ENCODE measurements at regions not wholly inside any gene's neighbourhood (a gene's known extent, or its start where the extent isn't known, plus 50 kb on each side); places are given as distances from the start of the nearest gene placed in this dataset.

DNA sequence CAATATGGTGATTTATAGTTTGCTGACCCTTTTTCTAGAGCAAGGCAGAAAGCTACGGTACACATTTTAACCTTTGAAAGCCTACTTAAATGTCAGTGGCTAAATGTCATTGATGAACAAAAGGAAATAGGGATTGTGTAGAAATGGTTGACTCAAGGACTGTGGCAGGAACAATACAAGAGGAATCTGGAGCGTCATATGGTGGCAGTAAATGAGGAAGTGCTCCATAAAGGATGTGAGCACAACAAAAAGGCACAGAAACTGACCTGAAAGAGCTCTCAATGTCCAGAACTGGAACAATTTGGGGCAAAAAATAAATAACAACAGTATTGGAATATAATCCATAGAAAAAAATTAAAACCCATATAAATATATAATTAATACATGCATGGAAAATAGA lies 443.9 kb upstream of the VRK2 start:
- in situ Hi-C loops (cut with HindIII; ENCODE audit: extremely low pct_ligation_motif_present, low pct_unique_long_range_greater_than_20kb) = no loop called here
- 15% methylated on average over 2 of the region's 2 CpGs for WGBS (ENCODE audit: low lambda C conversion rate)
- no peaks in the 10 kb centered on the region for H3K27me3 ChIP-seq (ENCODE audit: control insufficient read depth in 1 of 2, insufficient read depth in 2 of 2, low read length in 2 of 2)
- POLR2A ChIA-PET = no interaction called here
- intact Hi-C loops (cut with micrococcal nuclease; ENCODE audit: unreplicated experiment) = no loop called here
- H2AFZ ChIP-seq (ENCODE audit: low read length) = no peak overlapping the region
- H3K4me1 ChIP-seq (ENCODE audit: insufficient read depth, low read length) = no peaks in the 10 kb centered on the region
- no peak for ATAC-seq
- no peaks in the 10 kb centered on the region for H3K9me3 ChIP-seq (ENCODE audit: low read length)
- DNase-seq (ENCODE audit: low spot score) = no peak
- CTCF ChIA-PET (ENCODE audit: low intra/inter-chr PET ratio, low total read pairs) = no interaction called here
- BruUV-seq (replicated peaks) = no TSS peak
- H3K27ac ChIP-seq (ENCODE audit: extremely low read length, insufficient read depth, low read length) = no peak overlapping the region
- no peaks in the 10 kb centered on the region for H3K79me2 ChIP-seq (ENCODE audit: insufficient read depth, low read length)
- H4K20me1 ChIP-seq (ENCODE audit: insufficient read depth, low read length) = no peaks in the 10 kb centered on the region
- FAIRE-seq = no peak
- H3K9ac ChIP-seq (ENCODE audit: insufficient read depth, low read depth, low read length) = no peak overlapping the region
- no peaks in the 10 kb centered on the region for H3K36me3 ChIP-seq (replicated peaks in 1 of 2; ENCODE audit: control insufficient read depth in 1 of 2, insufficient read depth in 2 of 2, low read length in 2 of 2)
- H3K4me3 ChIP-seq (replicated peaks in 1 of 3; ENCODE audit: insufficient read depth in 1 of 3, low read depth in 2 of 3, low read length in 3 of 3) = no peak overlapping the region
- no peak overlapping the region for H3K4me2 ChIP-seq (ENCODE audit: low read depth, low read length)
- TF ChIP-seq ZNF441 (CRISPR knock-in tag; IDR thresholded peaks at IDR 0.05; ENCODE audit: borderline replicate concordance) (no peak), XRCC5 (optimal IDR thresholded peaks at IDR 0.05; ENCODE audit: low read length) (no peak), SIN3B (IDR thresholded peaks at IDR 0.05; ENCODE audit: low read length) (no peak), CHCHD3 (CRISPR knock-in tag; IDR thresholded peaks at IDR 0.05) (no peak), MTA3 (CRISPR knock-in tag; IDR thresholded peaks at IDR 0.05) (no peak), ZBTB38 (CRISPR knock-in tag; IDR thresholded peaks at IDR 0.05) (no peak), HOXA3 (CRISPR knock-in tag; IDR thresholded peaks at IDR 0.05) (no peak), MED1 (CRISPR knock-in tag; IDR thresholded peaks at IDR 0.05) (no peak)
- TF ChIP-seq, protein P1, sequence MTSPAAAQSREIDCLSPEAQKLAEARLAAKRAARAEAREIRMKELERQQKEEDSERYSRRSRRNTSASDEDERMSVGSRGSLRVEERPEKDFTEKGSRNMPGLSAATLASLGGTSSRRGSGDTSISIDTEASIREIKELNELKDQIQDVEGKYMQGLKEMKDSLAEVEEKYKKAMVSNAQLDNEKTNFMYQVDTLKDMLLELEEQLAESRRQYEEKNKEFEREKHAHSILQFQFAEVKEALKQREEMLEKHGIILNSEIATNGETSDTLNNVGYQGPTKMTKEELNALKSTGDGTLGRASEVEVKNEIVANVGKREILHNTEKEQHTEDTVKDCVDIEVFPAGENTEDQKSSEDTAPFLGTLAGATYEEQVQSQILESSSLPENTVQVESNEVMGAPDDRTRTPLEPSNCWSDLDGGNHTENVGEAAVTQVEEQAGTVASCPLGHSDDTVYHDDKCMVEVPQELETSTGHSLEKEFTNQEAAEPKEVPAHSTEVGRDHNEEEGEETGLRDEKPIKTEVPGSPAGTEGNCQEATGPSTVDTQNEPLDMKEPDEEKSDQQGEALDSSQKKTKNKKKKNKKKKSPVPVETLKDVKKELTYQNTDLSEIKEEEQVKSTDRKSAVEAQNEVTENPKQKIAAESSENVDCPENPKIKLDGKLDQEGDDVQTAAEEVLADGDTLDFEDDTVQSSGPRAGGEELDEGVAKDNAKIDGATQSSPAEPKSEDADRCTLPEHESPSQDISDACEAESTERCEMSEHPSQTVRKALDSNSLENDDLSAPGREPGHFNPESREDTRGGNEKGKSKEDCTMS (CRISPR knock-in tag; conservative IDR thresholded peaks at IDR 0.05) = no peak
- TF ChIP-seq, protein P2, sequence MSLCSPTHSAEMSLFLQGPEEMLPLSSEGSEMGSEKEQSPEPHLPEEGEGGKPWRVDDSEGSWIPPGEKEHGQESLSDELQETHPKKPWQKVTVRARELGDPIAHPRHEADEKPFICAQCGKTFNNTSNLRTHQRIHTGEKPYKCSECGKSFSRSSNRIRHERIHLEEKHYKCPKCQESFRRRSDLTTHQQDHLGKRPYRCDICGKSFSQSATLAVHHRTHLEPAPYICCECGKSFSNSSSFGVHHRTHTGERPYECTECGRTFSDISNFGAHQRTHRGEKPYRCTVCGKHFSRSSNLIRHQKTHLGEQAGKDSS (CRISPR knock-in tag; IDR thresholded peaks at IDR 0.05; ENCODE audit: borderline replicate concordance, low read depth) = no peak
- TF ChIP-seq, protein P3, sequence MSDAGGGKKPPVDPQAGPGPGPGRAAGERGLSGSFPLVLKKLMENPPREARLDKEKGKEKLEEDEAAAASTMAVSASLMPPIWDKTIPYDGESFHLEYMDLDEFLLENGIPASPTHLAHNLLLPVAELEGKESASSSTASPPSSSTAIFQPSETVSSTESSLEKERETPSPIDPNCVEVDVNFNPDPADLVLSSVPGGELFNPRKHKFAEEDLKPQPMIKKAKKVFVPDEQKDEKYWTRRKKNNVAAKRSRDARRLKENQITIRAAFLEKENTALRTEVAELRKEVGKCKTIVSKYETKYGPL (CRISPR knock-in tag; IDR thresholded peaks at IDR 0.05) = no peak
- TF ChIP-seq, protein P4, sequence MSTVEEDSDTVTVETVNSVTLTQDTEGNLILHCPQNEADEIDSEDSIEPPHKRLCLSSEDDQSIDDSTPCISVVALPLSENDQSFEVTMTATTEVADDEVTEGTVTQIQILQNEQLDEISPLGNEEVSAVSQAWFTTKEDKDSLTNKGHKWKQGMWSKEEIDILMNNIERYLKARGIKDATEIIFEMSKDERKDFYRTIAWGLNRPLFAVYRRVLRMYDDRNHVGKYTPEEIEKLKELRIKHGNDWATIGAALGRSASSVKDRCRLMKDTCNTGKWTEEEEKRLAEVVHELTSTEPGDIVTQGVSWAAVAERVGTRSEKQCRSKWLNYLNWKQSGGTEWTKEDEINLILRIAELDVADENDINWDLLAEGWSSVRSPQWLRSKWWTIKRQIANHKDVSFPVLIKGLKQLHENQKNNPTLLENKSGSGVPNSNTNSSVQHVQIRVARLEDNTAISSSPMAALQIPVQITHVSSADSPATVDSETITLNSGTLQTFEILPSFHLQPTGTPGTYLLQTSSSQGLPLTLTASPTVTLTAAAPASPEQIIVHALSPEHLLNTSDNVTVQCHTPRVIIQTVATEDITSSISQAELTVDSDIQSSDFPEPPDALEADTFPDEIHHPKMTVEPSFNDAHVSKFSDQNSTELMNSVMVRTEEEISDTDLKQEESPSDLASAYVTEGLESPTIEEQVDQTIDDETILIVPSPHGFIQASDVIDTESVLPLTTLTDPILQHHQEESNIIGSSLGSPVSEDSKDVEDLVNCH (CRISPR knock-in tag; IDR thresholded peaks at IDR 0.05) = no peak
- TF ChIP-seq, protein P5, sequence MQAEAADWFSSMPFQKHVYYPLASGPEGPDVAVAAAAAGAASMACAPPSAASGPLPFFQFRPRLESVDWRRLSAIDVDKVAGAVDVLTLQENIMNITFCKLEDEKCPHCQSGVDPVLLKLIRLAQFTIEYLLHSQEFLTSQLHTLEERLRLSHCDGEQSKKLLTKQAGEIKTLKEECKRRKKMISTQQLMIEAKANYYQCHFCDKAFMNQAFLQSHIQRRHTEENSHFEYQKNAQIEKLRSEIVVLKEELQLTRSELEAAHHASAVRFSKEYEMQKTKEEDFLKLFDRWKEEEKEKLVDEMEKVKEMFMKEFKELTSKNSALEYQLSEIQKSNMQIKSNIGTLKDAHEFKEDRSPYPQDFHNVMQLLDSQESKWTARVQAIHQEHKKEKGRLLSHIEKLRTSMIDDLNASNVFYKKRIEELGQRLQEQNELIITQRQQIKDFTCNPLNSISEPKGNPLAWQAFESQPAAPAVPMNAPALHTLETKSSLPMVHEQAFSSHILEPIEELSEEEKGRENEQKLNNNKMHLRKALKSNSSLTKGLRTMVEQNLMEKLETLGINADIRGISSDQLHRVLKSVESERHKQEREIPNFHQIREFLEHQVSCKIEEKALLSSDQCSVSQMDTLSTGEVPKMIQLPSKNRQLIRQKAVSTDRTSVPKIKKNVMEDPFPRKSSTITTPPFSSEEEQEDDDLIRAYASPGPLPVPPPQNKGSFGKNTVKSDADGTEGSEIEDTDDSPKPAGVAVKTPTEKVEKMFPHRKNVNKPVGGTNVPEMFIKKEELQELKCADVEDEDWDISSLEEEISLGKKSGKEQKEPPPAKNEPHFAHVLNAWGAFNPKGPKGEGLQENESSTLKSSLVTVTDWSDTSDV (CRISPR knock-in tag; IDR thresholded peaks at IDR 0.05) = no peak
- TF ChIP-seq, protein P6, sequence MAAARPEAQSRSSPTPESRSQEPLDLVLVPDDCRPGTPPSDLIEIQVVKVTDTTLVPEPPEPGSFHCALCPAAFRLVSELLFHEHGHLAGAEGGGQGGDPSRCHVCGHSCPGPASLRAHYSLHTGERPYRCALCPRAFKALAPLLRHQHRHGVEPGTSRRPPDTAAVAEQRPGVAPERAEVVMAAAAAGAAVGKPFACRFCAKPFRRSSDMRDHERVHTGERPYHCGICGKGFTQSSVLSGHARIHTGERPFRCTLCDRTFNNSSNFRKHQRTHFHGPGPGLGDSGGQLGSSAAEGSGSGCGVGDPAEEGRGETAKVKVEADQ (CRISPR knock-in tag; IDR thresholded peaks at IDR 0.05; ENCODE audit: borderline replicate concordance) = no peak
